WTC11 (cell line): ENCODE measurements at regions not wholly inside any gene's neighbourhood (a gene's known extent, or its start where the extent isn't known, plus 50 kb on each side); places are given as distances from the start of the nearest gene placed in this dataset.

Experiments used
- ATAC-seq: fragments of 200-7000 bp; cut with Tn5 transposase; 2 replicates; pipeline ENCODE4 v1.10.0; 2021; ENCODE audit warnings: mild to moderate bottlenecking, moderate library complexity
- CTCF ChIA-PET: fragments of 300-600 bp; sonication (Branson Sonifier 250); formaldehyde crosslinking; loops from one replicate; lab custom pipeline; 2021; ENCODE audit warnings: antibody characterized with exemption; lab: Charles Lee
- POLR2A ChIA-PET: fragments of 350-600 bp; sonication (Branson Sonifier 250); formaldehyde crosslinking; loops from one replicate; lab custom pipeline; 2021; ENCODE audit warnings: antibody characterized with exemption; lab: Charles Lee
- DNase-seq: peaks from one replicate; pipeline ENCODE4 v3.0.0; 2021; ENCODE audit warnings: low spot score
- H3K27ac Mint-ChIP-seq: 2 replicates; pipeline ENCODE4 v1.8.0; 2021; ENCODE audit warnings: mixed read lengths
- H3K27me3 Mint-ChIP-seq: 2 replicates; pipeline ENCODE4 v1.8.0; 2021; ENCODE audit warnings: low read depth, mild to moderate bottlenecking, moderate library complexity, mixed read lengths
- H3K36me3 Mint-ChIP-seq: 2 replicates; pipeline ENCODE4 v1.8.0; 2021; ENCODE audit warnings: mixed read lengths
- H3K4me1 Mint-ChIP-seq: 2 replicates; pipeline ENCODE4 v1.8.0; 2022; ENCODE audit warnings: mixed read lengths
- H3K4me3 Mint-ChIP-seq: 2 replicates; pipeline ENCODE4 v1.8.0; 2021; ENCODE audit warnings: mild to moderate bottlenecking, moderate library complexity, mixed read lengths
- H3K9me3 Mint-ChIP-seq: 2 replicates; pipeline ENCODE4 v1.8.0; 2021; ENCODE audit warnings: mixed read lengths
- ATF1 ChIP-seq: sonication (generic); formaldehyde crosslinking; IDR thresholded peaks from 2 replicates; pipeline ENCODE4 v1.8.1; 2023; ENCODE audit warnings: mild to moderate bottlenecking, moderate library complexity, missing genetic modification reagents
- CBFB ChIP-seq: sonication (generic); formaldehyde crosslinking; IDR thresholded peaks from 2 replicates; pipeline ENCODE4 v1.8.1; 2022; ENCODE audit warnings: mild to moderate bottlenecking, low read depth, missing genetic modification reagents
- EMX1 ChIP-seq: fragments of 250-450 bp; sonication (Bioruptor Pico); IDR thresholded peaks from 2 replicates; pipeline ENCODE4 v1.8.0; 2021; ENCODE audit warnings: mild to moderate bottlenecking
- FOXK1 ChIP-seq: sonication (generic); formaldehyde crosslinking; IDR thresholded peaks from 2 replicates; pipeline ENCODE4 v1.8.0; 2022; ENCODE audit warnings: mild to moderate bottlenecking, moderate library complexity, missing genetic modification reagents
- MXD4 ChIP-seq: fragments of 250-450 bp; sonication (Bioruptor Pico); IDR thresholded peaks from 2 replicates; pipeline ENCODE4 v1.8.0; 2021; ENCODE audit warnings: mild to moderate bottlenecking, moderate library complexity, borderline replicate concordance
- NR1H2 ChIP-seq: sonication (generic); formaldehyde crosslinking; IDR thresholded peaks from 2 replicates; pipeline ENCODE4 v1.9.0; 2021; ENCODE audit warnings: mild to moderate bottlenecking, moderate library complexity, missing genetic modification reagents
- OVOL2 ChIP-seq: fragments of 250-450 bp; sonication (Bioruptor Pico); IDR thresholded peaks from 2 replicates; pipeline ENCODE4 v1.9.0; 2021; ENCODE audit warnings: mild to moderate bottlenecking, borderline replicate concordance
- TEAD1 ChIP-seq: sonication (generic); formaldehyde crosslinking; IDR thresholded peaks from 2 replicates; pipeline ENCODE4 v1.8.0; 2022; ENCODE audit warnings: mild to moderate bottlenecking, missing genetic modification reagents
- TEAD4 ChIP-seq: sonication (generic); formaldehyde crosslinking; IDR thresholded peaks from 2 replicates; pipeline ENCODE4 v1.8.0; 2022; ENCODE audit warnings: mild to moderate bottlenecking, missing genetic modification reagents
- ZNF138 ChIP-seq: sonication (generic); formaldehyde crosslinking; conservative IDR thresholded peaks from 2 replicates; pipeline ENCODE4 v1.8.1; 2022; ENCODE audit warnings: mild to moderate bottlenecking, moderate library complexity, missing genetic modification reagents
- ZNF416 ChIP-seq: fragments of 250-450 bp; sonication (Bioruptor Pico); IDR thresholded peaks from 2 replicates; pipeline ENCODE4 v1.9.0; 2021; ENCODE audit warnings: mild to moderate bottlenecking, inconsistent platforms
- TF ChIP-seq, protein P1 (sequence below): sonication (generic); formaldehyde crosslinking; IDR thresholded peaks from 2 replicates; pipeline ENCODE4 v1.8.0; 2023; ENCODE audit warnings: missing genetic modification reagents, mild to moderate bottlenecking, borderline replicate concordance
- TF ChIP-seq, protein P2 (sequence below): fragments of 200-600 bp; IDR thresholded peaks from 2 replicates; pipeline ENCODE4 v1.8.0; 2022; ENCODE audit warnings: antibody characterized with exemption
- TF ChIP-seq, protein P3 (sequence below): sonication (generic); formaldehyde crosslinking; IDR thresholded peaks from 2 replicates; pipeline ENCODE4 v1.8.1; 2022; ENCODE audit warnings: low read depth, mild to moderate bottlenecking, moderate library complexity, missing genetic modification reagents, borderline replicate concordance
- TF ChIP-seq, protein P4 (sequence below): sonication (generic); formaldehyde crosslinking; IDR thresholded peaks from 2 replicates; pipeline ENCODE4 v1.8.1; 2023; ENCODE audit warnings: mild to moderate bottlenecking, missing genetic modification reagents
- TF ChIP-seq, protein P5 (sequence below): sonication (generic); formaldehyde crosslinking; IDR thresholded peaks from 2 replicates; pipeline ENCODE4 v1.8.0; 2022; ENCODE audit warnings: mild to moderate bottlenecking, missing genetic modification reagents
- TF ChIP-seq, protein P6 (sequence below): sonication (generic); formaldehyde crosslinking; IDR thresholded peaks from 2 replicates; pipeline ENCODE4 v1.8.0; 2023; ENCODE audit warnings: missing genetic modification reagents
- TF ChIP-seq, protein P7 (sequence below): sonication (generic); formaldehyde crosslinking; IDR thresholded peaks from 2 replicates; pipeline ENCODE4 v1.8.1; 2022; ENCODE audit warnings: mild to moderate bottlenecking, missing genetic modification reagents, moderate library complexity, borderline replicate concordance
- TF ChIP-seq, protein P8 (sequence below): sonication (generic); formaldehyde crosslinking; IDR thresholded peaks from 2 replicates; pipeline ENCODE4 v1.8.0; 2022; ENCODE audit warnings: mild to moderate bottlenecking, missing genetic modification reagents

DNA sequence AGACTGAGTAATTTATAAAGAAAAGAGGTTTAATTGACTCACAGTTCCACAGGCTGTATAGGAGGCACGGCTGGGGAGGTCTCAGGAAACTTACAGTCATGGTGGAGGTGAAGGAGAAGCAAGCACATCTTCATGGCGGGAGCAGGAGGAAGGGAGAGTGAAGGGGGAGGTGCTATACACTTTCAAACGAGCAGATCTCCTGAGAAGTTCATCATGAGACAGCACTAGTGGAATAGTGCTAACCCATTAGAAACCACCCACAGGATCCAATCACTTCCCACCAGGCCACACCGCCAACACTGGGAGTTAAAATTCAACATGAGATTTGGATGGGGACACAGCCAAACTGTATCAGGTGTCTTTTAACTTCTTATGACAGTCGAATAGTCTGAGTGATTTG, 1459.3 kb upstream of the ACO1 start:
- ChIA-PET POLR2A (no interaction called here), CTCF (no interaction called here)
- H3K4me3 Mint-ChIP-seq = no peak overlapping the region
- H3K4me1 Mint-ChIP-seq = no peaks in the 10 kb centered on the region
- H3K27me3 Mint-ChIP-seq = no peaks in the 10 kb centered on the region
- H3K36me3 Mint-ChIP-seq = no peaks in the 10 kb centered on the region
- H3K9me3 Mint-ChIP-seq = no peaks in the 10 kb centered on the region
- ATAC-seq = no peak
- DNase-seq = no peak
- TF ChIP-seq CBFB (CRISPR knock-in tag) (no peak), ZNF138 (no peak), ATF1 (CRISPR knock-in tag) (no peak), NR1H2 (CRISPR knock-in tag) (no peak), TEAD1 (CRISPR knock-in tag) (no peak), OVOL2 (CRISPR knock-in tag) (no peak), TEAD4 (CRISPR knock-in tag) (no peak), FOXK1 (CRISPR knock-in tag) (no peak), ZNF416 (CRISPR knock-in tag) (no peak), EMX1 (no peak), MXD4 (CRISPR knock-in tag) (no peak)
- TF ChIP-seq, protein P1, sequence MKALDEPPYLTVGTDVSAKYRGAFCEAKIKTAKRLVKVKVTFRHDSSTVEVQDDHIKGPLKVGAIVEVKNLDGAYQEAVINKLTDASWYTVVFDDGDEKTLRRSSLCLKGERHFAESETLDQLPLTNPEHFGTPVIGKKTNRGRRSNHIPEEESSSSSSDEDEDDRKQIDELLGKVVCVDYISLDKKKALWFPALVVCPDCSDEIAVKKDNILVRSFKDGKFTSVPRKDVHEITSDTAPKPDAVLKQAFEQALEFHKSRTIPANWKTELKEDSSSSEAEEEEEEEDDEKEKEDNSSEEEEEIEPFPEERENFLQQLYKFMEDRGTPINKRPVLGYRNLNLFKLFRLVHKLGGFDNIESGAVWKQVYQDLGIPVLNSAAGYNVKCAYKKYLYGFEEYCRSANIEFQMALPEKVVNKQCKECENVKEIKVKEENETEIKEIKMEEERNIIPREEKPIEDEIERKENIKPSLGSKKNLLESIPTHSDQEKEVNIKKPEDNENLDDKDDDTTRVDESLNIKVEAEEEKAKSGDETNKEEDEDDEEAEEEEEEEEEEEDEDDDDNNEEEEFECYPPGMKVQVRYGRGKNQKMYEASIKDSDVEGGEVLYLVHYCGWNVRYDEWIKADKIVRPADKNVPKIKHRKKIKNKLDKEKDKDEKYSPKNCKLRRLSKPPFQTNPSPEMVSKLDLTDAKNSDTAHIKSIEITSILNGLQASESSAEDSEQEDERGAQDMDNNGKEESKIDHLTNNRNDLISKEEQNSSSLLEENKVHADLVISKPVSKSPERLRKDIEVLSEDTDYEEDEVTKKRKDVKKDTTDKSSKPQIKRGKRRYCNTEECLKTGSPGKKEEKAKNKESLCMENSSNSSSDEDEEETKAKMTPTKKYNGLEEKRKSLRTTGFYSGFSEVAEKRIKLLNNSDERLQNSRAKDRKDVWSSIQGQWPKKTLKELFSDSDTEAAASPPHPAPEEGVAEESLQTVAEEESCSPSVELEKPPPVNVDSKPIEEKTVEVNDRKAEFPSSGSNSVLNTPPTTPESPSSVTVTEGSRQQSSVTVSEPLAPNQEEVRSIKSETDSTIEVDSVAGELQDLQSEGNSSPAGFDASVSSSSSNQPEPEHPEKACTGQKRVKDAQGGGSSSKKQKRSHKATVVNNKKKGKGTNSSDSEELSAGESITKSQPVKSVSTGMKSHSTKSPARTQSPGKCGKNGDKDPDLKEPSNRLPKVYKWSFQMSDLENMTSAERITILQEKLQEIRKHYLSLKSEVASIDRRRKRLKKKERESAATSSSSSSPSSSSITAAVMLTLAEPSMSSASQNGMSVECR (CRISPR knock-in tag) = no peak
- TF ChIP-seq, protein P2, sequence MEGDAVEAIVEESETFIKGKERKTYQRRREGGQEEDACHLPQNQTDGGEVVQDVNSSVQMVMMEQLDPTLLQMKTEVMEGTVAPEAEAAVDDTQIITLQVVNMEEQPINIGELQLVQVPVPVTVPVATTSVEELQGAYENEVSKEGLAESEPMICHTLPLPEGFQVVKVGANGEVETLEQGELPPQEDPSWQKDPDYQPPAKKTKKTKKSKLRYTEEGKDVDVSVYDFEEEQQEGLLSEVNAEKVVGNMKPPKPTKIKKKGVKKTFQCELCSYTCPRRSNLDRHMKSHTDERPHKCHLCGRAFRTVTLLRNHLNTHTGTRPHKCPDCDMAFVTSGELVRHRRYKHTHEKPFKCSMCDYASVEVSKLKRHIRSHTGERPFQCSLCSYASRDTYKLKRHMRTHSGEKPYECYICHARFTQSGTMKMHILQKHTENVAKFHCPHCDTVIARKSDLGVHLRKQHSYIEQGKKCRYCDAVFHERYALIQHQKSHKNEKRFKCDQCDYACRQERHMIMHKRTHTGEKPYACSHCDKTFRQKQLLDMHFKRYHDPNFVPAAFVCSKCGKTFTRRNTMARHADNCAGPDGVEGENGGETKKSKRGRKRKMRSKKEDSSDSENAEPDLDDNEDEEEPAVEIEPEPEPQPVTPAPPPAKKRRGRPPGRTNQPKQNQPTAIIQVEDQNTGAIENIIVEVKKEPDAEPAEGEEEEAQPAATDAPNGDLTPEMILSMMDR = no peak
- TF ChIP-seq, protein P3, sequence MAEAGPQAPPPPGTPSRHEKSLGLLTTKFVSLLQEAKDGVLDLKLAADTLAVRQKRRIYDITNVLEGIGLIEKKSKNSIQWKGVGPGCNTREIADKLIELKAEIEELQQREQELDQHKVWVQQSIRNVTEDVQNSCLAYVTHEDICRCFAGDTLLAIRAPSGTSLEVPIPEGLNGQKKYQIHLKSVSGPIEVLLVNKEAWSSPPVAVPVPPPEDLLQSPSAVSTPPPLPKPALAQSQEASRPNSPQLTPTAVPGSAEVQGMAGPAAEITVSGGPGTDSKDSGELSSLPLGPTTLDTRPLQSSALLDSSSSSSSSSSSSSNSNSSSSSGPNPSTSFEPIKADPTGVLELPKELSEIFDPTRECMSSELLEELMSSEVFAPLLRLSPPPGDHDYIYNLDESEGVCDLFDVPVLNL (CRISPR knock-in tag) = no peak
- TF ChIP-seq, protein P4, sequence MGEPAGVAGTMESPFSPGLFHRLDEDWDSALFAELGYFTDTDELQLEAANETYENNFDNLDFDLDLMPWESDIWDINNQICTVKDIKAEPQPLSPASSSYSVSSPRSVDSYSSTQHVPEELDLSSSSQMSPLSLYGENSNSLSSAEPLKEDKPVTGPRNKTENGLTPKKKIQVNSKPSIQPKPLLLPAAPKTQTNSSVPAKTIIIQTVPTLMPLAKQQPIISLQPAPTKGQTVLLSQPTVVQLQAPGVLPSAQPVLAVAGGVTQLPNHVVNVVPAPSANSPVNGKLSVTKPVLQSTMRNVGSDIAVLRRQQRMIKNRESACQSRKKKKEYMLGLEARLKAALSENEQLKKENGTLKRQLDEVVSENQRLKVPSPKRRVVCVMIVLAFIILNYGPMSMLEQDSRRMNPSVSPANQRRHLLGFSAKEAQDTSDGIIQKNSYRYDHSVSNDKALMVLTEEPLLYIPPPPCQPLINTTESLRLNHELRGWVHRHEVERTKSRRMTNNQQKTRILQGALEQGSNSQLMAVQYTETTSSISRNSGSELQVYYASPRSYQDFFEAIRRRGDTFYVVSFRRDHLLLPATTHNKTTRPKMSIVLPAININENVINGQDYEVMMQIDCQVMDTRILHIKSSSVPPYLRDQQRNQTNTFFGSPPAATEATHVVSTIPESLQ (CRISPR knock-in tag) = no peak
- TF ChIP-seq, protein P5, sequence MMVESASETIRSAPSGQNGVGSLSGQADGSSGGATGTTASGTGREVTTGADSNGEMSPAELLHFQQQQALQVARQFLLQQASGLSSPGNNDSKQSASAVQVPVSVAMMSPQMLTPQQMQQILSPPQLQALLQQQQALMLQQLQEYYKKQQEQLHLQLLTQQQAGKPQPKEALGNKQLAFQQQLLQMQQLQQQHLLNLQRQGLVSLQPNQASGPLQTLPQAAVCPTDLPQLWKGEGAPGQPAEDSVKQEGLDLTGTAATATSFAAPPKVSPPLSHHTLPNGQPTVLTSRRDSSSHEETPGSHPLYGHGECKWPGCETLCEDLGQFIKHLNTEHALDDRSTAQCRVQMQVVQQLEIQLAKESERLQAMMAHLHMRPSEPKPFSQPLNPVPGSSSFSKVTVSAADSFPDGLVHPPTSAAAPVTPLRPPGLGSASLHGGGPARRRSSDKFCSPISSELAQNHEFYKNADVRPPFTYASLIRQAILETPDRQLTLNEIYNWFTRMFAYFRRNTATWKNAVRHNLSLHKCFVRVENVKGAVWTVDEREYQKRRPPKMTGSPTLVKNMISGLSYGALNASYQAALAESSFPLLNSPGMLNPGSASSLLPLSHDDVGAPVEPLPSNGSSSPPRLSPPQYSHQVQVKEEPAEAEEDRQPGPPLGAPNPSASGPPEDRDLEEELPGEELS (CRISPR knock-in tag) = no peak
- TF ChIP-seq, protein P6, sequence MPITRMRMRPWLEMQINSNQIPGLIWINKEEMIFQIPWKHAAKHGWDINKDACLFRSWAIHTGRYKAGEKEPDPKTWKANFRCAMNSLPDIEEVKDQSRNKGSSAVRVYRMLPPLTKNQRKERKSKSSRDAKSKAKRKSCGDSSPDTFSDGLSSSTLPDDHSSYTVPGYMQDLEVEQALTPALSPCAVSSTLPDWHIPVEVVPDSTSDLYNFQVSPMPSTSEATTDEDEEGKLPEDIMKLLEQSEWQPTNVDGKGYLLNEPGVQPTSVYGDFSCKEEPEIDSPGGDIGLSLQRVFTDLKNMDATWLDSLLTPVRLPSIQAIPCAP (CRISPR knock-in tag) = no peak
- TF ChIP-seq, protein P7, sequence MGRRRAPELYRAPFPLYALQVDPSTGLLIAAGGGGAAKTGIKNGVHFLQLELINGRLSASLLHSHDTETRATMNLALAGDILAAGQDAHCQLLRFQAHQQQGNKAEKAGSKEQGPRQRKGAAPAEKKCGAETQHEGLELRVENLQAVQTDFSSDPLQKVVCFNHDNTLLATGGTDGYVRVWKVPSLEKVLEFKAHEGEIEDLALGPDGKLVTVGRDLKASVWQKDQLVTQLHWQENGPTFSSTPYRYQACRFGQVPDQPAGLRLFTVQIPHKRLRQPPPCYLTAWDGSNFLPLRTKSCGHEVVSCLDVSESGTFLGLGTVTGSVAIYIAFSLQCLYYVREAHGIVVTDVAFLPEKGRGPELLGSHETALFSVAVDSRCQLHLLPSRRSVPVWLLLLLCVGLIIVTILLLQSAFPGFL (CRISPR knock-in tag) = no peak
- TF ChIP-seq, protein P8, sequence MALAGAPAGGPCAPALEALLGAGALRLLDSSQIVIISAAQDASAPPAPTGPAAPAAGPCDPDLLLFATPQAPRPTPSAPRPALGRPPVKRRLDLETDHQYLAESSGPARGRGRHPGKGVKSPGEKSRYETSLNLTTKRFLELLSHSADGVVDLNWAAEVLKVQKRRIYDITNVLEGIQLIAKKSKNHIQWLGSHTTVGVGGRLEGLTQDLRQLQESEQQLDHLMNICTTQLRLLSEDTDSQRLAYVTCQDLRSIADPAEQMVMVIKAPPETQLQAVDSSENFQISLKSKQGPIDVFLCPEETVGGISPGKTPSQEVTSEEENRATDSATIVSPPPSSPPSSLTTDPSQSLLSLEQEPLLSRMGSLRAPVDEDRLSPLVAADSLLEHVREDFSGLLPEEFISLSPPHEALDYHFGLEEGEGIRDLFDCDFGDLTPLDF = no peak
- H3K27ac Mint-ChIP-seq = no peak overlapping the region
